ENCODE measurements at regions not wholly inside any gene's neighbourhood (a gene's known extent, or its start where the extent isn't known, plus 50 kb on each side); places are given as distances from the start of the nearest gene placed in this dataset.
A peak's percentile ranks its signal among the peaks of the same experiment; 100 is the strongest.
"Not testable (repeated sequence)": the region's sequence is repeated elsewhere in the genome, so short reads cannot be mapped to it uniquely, and the experiment has no call there.

DNA sequence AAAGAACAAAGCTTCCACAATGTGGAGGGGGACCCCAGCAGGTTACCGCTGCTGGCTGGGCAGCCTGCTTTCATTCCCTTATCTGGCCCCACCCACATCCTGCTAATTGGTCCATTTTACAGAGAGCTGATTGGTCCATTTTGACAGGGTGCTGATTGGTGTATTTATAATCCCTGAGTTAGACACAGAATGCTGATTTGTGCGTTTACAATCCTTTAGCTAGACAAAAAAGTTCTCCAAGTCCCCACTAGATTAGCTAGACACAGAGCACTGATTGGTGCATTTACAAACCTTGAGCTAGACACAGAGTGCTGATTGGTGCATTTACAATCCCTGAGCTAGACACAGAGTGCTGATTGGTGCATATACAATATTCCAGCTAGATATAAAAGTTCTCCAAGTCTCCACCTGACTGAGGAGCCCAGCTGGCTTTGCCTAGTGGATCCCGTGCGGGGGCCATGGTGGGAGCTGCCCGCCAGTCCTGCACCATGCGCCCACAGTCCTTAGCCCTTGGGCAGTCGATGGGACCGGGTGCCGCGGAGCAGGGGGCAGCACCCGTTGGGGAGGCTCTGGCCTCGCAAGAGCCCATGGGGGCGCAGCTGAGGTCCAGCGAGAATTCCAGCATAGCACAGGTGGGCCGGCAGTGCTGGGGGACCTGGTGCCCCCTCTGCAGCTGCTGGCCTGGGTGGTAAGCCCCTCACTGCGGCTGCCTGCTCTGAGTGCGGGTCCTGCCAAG lies 88.8 kb upstream of the MYLIP start:
- DNase-seq: not testable (repeated sequence)

DNA sequence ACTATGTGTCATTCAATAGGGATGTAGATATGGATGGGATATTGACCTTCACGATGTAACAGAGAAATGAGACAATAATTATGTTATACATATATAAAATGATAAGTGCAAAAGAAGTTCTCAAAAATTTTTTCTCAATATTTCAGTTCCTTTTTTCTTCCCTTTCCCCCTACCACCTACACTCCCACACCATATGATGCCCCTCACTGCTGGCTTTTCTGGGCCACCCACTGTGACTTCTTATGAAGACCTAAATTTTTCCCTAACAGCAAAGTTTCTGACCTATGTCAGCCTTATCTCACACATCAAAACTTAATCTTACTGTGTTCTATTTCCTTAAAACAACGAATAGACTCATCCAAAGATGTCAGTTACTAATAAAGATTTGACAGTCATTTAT lies 89.9 kb upstream of the MYLIP start:
- no peak for DNase-seq

DNA sequence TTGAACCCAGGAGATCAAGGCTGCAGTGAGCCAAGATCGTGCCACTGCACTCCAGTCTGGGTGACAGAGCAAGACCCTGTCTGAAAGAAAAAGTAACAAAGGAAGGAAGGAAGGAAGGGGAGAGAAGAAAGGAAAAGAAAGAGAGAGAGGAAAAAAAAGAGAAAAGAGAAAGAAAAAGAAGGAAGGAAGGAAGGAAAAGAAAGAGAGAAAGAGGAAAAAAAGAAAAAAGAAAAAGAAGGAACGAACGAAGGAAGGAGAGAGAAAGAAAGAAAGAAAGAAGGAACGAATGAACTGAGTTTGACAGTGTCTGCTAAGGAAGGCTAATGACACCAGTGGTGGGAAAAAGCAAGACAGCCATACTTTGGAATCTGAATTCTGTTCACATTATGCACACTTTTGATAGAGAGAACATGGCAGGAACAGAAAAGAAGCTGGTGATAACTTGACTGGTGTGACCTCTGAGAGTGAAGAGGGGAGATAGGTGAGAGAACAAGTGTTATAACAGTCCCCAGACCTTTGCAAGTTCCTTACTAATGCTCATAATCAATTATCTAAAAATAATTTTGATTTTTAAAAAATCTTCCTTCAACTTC lies 93.3 kb upstream of the MYLIP start:
- no peak for DNase-seq

DNA sequence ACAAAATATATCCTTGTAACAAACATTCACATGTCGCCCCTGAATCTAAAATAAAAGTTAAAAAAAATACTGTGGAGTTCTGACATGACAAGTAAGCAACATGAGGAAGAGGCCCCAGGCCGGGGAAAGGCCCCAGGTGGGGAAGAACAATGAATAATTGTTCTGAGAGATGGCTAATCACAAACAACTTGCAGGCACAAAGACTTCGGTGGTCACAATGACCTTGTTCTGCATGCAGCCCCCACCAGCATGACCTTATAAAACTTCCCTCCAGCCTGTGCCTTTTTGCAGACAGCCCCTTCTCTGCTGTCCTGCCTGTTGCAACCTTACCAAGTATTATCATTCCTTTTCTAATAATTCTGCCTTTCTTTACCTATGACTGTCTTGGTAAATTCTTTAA lies 95.7 kb upstream of the MYLIP start:
- DNase-seq: no peak

DNA sequence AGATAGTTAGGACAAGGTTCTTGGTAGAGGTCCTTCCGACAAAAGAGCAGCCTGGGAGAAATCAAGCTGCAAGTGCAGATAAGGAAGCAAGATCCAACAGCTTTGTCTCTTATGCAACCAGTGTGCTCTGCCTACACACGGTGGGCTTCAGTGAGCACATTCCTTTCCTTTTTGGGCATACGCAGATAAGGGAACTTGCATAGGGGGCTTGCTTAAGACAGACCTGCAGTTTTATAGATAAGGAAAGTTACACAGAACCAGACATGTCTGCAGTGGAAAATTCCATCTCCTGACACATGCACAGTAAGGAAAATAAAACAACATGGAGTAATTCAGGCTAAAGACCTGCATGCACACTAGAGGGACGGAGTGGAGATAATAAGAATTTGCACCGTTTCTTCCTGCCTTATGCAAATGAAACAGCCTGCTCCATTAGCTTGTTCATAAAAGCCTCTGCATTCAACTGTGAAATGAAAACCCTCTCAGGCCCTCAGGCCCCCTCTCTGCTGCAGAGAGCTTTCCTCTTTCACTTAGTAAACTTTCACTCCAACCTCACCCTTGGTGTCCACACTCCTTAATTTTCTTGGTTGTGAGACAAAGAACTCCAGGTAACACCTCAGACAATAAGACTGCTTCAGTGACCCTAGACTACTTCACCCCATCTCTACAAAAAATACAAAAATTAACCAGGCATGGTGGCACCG lies 97.5 kb upstream of the MYLIP start:
- no peak for DNase-seq

DNA sequence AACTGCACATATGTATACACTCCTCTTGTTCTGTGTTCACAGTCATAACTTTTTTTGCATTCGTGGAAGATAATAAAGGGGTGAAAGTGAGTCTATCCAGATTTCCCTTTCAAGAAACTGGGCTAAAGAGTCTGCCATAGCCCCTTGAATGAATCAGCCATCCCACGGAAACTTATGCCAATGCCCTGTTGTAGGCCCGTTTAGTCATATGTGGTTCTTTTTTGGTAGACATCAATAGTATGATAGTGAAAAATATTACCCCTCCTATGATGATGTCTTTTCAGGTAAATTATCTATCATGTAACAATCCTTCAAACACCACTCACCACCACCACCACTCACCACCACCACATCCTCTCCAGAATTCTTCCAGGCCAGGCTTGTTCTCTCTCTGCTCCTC lies 99.9 kb upstream of the MYLIP start:
- no peak for DNase-seq

DNA sequence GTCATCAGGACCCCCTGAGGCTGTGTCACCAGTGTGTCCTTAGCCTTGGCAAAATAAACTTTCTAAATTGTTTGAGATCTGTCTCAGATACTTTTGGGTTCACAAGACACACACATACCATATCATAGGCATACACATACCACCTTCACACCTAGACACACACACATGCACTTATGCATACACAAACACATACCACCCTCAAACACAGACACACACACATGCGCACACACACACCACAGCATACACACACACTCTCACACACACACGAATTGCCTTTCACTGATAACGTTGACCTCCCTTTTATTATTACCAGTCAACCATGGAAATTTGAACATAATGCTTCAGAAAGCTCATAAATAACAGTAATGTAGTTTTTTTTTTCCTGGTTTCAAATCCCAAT lies 108.6 kb upstream of the MYLIP start:
- no peak for DNase-seq

DNA sequence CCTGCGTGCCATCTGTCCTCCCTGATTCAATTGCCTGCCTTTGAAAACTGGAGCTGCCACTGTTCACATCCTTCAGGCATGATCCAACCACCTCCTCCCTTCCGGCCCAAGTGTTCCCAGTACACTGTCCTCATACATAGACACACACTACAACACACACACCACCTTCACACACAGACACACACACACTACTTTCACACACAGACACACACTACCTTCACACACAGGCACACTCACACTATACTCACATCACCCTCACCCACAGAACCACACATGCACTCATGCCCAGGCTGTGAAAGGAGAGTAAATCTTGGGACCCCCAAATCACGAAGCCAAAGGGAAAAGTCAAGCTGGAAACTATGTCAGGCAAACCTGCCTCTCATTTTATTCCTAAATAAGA lies 109.4 kb upstream of the MYLIP start:
- no peak for DNase-seq

DNA sequence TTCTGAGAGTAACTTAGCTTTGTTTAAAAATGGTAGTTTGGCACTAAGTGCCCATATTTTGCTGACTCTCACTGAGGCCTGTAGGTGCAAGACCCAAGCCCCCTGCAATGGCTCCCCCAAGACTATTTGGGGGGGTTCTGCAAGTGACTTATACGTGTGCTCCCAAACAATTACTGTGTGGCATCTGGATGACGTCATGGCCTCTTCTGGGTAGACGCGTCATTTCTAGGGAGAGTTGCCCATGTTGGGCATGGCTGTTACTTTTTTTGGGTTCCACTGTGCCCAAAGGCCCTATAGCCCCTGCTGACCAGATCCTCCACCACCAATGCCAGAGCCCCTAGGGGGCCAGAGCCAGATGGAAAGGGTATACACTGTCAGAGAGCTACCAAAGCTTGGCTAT lies 110.3 kb upstream of the MYLIP start:
- no peak for DNase-seq

DNA sequence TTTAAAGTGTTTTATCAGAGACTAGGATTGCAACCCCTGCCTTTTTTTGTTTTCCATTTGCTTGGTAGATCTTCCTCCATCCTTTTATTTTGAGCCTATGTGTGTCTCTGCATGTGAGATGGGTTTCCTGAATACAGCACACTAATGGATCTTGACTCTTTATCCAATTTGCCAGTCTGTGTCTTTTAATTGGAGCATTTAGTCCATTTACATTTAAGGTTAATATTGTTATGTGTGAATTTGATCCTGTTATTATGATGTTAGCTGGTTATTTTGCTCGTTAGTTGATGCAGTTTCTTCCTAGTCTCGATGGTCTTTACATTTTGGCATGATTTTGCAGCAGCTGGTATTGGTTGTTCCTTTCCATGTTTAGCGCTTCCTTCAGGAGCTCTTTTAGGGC lies 114.6 kb upstream of the MYLIP start:
- not testable (repeated sequence) for DNase-seq

DNA sequence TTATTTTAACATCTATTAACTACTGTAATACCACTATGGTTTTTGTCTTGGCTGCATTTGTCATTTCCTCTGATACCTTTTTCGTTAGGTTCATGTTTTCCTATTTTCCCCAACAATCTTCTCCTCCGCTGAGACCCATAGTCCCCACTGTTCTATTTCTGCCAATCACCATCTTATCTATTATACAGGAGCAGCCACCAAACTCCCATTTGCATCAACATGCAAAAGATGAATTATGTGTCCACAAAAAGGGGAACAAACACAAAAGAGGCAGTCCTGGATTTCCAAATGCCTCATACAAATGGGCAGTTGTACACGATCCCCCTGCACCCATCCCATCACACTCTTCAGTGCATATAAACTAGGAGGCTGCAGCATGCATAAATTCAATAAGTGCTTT lies 121.7 kb upstream of the MYLIP start:
- peak; percentile 40 to 42 for DNase-seq

DNA sequence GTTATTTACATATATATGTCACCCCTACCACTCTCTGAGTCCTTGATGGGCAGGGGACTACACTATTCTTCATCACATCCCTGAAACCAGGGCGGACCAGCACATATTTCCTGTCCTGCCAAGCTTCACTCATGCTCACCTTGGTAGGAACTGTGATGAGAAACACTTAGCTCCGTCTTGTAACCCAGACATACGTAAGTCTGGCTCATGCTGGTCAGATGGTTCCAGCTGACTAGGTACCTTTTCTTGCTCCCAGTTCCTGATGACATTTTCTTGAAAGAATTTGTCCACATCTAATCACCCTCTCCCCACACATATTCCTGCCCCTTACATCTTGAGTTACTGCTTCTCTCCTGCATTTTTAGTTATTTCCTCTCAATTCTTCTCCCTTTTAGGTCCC lies 122.2 kb upstream of the MYLIP start:
- DNase-seq: no peak

DNA sequence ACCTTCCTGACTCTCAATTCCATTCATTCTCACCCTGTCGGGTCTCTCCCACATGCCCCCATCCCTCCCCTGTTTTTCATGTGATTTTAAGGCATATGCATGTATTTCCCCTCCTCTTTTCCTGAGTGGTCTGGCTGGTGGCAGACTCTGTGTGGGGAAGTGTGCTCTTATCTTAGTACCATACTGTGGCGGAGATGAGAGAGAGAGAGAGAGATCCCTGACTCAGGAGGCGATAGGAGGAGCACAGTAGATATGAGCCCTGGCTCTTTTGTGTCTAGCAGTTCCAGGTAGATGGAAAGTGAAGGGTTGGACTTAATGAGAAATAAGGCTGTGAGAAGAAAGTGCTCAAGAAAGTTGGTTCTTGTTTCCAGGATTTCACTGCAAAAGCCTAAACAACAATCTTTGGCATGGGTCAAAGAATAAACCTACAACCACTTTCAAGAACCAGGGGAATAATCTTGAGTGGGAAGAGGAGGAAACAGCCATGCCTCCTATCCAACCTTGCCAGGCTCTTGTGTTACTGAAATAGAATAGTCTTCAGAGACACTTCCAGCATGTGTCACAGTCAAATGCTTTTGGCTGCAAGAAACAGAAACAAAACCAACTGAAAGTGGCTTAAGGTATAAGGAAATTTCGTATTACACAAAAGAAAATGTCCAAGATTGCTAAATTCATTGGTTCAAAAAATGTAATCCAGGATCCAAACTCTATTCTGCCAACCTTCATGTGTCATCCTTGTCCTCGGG lies 123.8 kb upstream of the MYLIP start:
- DNase-seq: no peak

DNA sequence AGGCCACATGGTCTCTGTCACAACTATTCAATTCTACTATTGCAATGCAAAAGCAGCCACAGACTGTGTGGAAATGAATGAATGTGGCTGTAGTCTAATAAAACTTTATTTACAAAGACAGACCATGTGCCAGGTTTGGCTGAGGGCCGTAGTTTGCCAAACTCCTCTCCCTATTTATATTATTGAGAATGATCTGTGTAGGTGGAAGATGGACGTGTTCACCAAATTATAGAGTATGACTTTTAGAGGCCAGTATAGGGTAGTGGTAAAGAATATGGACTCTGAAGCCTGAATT lies 125.7 kb upstream of the MYLIP start:
- DNase-seq: no peak

DNA sequence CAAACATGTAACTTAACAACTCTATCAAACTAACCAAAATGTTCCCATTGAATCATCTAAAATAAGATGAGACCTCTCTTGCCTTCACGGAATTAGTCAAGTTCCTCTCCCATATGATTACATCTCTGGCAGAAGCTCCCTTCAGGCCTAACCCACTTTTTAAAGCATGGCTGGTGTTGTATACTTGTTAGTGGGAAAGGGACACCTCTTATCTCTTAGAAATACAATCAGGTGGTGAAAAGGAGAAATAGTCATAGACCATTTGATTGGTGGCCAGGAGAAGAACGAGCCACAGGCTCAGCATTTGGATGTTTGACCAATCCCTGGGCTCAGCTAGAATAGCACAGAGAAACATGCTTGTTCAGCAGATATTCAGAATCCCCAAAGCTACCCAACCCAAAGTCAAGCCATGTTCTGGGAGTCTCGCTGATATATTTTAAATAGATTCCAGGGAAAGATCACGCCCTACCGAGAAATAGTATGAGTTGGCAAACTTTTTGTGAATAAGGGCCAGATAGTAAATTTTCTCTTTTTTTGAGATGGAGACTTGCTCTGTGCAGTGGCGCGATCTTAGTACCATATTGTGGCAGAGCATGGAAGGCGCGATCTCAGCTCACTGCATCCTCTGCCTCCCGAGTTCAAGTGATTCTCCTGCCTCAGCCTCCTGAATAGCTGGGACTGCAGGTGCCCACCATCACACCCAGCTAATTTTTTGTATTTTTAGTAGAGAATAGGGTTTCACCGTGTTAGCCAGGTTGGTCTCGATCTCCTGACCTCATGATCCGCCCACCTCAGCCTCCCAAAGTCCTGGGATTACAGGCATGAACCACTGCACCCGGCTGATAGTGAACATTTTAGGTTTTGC lies 126.3 kb upstream of the MYLIP start:
- DNase-seq: no peak

DNA sequence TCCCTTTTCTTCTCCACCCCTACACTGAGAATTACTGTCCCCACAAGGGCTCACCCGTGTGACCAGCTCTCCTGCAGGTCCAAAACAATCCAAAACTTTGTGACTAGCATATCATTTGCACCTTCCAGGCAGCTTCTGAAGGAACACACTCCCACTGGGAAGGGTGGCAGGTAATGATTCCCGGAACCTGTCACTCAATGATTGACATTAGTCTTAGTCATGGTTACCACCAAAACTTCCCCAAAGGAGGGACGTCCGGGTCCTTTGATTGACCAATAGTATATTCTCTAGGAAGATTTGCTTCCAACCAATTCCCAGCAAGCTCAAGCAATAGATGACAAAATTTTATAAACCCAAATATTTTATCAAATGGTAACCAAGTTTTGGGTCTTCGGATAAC lies 127.7 kb upstream of the MYLIP start:
- no peak for DNase-seq

DNA sequence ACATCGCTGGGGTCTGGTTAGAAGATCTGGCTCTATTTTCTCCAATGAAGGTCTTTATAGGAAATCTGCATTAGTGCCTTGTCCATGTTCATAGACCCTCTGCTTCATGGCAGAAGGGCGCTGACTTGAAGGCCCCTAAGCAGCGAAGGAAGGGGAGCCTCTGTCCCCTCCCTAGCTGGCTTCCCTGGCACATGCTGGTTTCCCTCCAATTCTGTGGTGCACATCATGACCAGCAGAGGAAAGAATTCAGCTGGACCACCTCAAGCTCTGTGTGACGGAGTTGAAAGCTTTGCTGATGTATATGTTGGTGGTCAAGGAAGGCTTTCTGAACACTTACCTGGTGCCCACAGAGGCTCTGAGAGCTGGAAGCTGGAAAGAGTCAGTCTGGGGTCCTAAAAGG lies 129.7 kb upstream of the MYLIP start:
- DNase-seq: no peak

DNA sequence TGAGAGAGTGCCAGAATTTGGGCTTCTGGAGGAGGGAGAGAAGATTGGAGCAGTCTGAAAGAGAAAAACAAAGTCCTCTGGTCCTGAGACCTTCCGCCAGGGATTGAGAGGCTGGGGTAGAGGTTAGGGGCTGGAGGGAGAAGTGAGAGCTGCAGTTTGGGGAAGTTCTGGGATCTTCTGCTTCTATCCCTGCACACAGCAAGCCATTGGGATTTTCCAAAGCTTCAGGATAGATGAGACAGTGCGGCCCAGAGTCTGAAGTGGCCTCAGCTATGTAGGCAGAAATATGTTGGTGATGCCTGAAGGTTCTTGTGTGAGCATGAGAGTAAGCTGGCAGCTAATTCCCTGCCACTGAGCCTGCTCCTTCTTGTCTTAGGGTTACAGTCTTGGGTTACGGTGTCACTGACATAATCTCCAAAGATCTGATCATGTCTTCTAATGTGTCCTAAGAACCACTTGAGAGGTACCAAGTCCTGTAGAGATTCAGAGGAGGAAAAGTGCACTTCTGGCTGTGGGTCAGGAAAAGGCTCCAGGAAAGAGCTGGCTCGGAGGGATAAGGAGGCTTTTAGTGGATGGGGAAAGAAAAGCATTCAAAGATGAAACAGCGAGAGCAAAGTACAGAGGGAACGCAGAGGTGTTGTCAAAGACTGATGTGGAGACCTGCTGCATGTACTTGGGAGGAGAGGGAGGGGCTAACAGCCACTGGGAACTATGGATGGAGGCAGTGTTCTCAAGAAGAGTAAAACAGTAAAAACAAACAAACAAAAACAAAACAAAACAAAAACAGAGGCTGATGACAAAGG lies 131.1 kb upstream of the MYLIP start:
- no peak for DNase-seq

DNA sequence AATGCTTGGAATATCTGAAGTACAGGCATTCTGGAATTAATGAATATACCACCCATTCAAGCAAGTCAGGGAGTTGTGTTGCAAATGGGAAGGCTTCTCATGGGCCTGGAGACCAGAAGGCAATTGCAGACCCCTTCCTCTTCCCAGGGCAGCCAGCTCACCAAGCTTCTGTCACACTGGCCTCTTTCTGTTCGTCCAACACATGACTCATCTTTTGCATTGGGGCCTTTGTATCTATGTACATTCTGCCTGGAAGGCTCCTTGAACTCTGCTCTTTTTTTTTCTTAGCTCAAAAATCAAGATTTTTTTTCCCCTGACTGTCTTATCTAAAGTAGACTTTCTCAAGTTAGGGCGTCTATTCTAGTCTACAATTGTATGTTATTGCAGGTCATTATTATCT lies 132.9 kb upstream of the MYLIP start:
- DNase-seq: no peak

DNA sequence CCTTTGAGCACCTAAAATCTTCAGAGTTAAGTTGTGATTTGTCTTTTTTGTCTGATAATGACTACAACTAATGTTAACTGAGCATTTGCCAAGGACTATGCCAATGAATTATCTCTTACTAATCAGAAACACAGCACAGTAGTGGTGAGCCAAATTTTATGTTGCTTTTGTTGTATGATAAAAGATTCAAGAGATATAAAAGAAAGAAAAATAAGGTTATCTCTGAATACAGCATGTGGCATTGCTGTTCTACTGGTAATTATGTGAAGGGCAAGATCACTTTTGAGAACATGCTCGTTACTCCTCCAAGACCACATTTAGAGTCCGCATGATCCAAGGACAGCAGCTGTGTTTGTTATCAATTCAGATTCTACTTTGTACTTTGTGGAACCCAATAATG lies 133.4 kb upstream of the MYLIP start:
- no peak for DNase-seq

DNA sequence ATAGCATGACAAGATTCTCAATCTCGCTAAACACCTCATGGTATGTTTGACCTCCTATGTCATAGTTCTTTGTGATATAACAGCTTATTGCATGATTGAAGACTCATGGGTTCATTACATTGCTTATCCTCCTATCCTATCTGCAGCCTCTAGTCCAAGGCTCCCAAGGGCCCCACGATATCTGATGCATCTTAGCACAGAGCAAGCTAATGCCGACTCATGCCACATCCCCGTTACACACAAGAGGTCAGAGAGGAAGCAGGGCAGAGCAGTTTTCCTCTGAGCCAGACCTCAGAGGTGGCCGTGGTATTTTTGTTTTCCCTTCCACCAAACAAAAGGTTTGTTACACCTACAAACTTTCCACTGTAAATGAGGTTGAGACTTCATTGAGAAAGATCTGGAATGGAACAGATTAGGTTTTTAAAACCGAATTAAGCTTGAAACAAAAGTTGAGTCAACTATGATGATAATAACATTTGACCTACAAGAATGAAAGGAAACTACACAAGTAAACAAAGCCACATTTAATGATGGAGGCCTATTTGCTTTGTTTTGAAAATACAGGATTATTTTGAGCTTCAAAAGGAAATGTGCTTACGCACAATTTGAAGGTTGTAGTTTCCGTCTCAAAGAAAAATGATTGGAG lies 133.9 kb upstream of the MYLIP start:
- DNase-seq: peak; percentile 3 to 47
